HG03520 (cell line): ENCODE measurements at regions not wholly inside any gene's neighbourhood (a gene's known extent, or its start where the extent isn't known, plus 50 kb on each side); places are given as distances from the start of the nearest gene placed in this dataset.

ENCODE experiments used
- ATAC-seq: cut with Tn5 transposase; IDR thresholded peaks from one replicate; pipeline ENCODE4 v1.9.1; 2021; ENCODE audit warnings: mild to moderate bottlenecking, moderate library complexity; ENCODE audit not compliant: unreplicated experiment

DNA sequence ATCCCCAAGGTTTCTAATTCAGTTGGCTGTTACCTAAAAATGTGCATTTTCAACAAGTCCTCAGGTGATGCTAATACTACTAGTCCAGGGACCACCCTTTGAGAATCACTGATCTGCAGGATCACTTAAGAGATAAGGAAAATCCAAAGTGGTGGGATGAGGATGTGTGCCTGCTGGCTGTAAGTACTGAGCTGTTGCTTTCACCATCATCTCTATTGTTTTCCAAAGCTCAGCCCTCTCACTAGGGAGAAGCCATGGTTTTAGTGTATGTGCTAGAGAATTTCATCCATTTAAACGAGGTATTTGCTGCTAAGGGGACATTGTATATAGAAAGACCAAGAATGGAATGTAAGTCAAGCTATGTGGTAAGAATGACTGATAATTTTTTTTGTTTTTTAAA lies 202.3 kb downstream of the KIF21A start:
- no peak for ATAC-seq

DNA sequence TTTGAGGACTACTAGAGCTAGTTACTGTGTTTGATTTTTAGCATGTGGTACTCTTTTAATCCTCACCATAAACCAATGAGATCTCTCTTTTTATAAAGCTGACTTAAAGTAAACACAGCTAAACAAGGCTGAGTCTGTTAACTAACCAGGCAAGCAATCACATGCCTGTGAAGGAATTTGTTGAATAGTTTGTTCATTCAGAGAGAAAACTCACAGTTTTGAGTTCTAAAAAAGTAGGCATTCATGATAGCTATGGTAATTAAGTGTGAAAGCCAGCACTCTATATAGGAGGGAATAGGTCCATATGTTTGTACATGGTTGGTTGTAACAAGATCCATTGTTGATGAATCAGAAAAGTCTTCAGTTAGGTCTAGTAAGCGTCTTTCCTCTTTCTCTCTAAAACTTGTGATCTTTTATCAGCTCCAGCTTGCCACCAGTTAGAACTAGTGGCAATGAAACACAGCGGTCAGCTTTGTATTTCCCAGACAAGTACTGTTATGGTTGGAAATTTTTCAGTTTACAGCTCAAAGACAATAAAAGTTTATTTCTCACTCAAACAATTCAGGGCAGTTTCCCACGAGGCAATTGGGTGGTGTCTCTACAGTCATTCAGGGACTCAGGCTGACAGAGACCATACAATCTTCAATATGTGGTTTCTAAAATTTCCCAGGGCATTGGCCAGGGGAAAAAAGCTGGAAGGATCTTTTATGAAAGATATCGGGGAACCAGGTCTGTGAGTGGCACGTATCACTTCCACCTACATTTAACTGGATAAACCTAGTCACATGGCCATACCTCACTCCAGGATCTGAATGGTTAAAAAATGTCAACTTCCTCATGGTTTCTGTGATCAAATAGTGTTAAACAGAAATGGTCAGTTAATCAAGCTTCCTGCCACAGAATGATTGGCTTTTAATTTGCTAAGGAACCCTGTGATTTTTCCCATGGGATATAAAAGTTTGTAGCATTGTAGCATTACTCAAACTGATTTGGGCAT lies 203.1 kb downstream of the KIF21A start:
- no peak for ATAC-seq

- ATAC-seq = no peak
These were observed 205.9 kb downstream of the KIF21A start for GRCh38 chr12:39237004-39237403.

DNA sequence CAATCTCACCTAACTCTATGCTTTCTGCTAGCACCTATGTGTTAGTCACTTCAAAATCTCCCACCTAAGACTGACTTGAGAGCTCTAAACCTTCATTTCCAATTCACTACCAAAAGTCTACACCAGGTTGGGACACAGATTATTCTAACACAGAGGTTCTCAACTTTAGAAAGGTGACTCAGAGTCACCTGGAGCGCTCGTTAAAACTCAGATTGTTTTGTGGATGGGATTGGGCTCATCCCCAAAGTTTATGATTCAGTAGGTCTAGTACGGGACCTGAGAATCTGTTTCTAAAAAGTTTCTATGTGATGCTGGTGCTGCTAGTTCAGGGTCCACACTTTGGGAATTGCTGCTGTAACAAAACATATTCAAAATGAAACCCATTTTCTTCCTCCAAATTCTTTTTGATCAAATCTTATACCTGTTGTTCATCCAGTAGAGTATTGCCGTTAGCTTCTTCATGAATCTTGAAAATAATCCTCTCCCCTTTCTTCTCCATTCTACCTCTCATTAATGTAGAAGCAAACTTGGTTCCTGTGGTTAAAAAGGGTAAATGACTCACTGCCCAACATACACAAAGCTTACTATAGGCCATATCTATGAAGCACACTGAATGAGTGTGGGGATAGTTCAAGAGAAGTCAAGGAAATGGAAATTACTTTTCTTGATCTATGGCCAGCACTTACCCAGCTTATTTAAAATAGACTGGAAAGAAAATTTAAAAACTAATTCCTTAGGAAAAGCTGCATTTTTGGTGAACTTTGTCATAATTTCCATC lies 206.7 kb downstream of the KIF21A start:
- ATAC-seq = no peak

DNA sequence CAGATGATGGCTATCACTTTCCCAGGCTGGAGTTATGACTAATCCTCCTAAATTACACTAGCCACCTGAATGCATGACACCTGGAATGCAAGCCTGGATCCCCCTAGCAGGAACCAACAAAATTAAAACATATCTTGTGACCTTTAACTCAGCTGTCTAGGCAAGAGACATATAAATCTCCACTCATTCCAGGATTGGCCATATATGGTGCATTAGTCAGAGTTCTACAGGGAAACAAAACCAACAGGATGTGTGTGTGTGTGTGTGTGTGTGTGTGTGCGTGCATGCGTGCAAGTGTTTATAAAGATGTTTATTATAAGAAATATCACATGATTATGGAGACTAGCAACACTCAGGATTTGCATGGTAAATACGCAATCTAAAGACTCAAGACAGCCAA lies 212.8 kb downstream of the KIF21A start:
- no peak for ATAC-seq

DNA sequence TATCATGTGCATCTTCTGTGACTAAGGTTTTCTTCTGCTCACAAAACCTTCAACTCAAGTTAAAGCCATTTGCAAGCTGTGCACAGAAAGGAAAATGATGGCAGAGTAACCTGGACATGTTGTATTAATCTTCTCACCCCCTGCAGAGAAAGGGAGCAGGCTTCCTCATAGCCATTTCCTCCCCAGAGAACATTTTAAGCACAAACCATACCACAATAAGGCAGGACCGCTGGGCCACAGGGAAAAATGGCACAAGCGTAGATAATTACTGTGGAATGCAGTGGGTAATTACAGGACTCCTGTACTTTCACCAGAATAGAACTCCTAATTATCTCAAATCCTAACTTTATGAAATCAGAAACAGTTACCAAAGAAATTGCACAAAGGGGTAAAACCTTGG lies 215.7 kb downstream of the KIF21A start:
- ATAC-seq = no peak

GRCh38 chr12:39224971-39225370 lies 217.9 kb downstream of the KIF21A start:
- ATAC-seq = no peak

GRCh38 chr12:39205969-39206368 lies 237.0 kb downstream of the KIF21A start:
- ATAC-seq = no peak

DNA sequence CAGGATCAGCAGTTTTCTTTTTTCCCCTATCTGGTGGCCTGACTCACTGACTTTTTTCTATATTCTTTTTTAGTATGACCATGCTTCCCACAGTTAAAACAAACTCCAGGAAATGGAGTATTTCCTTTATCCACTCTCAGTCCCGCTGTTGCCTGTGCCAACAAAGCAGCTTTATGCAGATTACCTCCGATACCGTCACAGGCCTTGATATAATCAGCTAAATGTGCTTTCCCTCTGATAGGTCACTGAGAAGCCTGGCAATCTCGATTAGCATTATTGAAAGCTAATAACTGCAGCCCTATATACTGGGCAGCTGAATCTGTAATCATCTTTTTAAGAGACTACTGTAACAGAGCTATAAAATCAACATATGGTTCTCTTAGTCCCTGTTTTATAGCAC lies 243.6 kb downstream of the KIF21A start:
- no peak for ATAC-seq

DNA sequence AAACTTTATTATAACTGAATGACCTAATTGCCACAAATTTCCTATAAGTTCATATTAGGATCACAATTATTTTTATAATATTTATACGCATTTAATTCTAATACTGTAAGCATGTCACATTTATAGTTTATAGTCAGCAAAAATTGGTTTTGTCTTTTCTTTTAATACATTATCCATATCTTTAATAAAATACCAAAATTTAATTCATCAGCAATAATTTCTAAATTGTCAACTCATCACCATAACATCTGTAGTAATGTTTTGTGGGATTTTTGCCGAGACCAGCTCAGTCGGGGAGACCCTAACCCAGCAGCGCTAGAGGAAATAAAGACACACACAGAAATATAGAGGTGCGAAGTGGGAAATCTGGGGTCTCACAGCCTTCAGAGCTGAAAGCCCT lies 254.2 kb downstream of the KIF21A start:
- ATAC-seq = no peak

DNA sequence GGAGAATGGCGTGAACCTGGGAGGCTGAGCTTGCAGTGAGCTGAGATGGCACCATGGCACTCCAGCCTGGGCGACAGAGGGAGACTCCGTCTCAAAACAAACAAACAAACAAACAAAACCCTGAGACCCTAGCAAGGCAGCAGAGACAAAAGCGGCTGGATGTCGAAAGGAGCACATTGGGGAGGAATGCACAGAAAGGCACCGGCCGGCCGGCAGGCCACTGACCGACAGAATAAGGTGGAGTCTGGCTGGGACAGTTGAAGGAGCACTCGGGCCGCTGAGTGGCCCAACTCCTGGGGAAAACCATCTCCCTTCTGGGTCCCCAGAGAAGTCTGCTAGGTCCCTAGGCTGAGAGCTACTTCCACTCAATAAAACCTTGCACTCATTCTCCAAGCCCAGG lies 256.2 kb downstream of the KIF21A start:
- ATAC-seq = no peak

GRCh38 chr12:39178837-39179236 lies 264.1 kb downstream of the KIF21A start:
- no peak for ATAC-seq

GRCh38 chr12:39176356-39176755 lies 266.6 kb downstream of the KIF21A start:
- ATAC-seq = no peak

GRCh38 chr12:39173726-39174125 lies 268.3 kb upstream of the CPNE8 start:
- ATAC-seq = peak; percentile 75

DNA sequence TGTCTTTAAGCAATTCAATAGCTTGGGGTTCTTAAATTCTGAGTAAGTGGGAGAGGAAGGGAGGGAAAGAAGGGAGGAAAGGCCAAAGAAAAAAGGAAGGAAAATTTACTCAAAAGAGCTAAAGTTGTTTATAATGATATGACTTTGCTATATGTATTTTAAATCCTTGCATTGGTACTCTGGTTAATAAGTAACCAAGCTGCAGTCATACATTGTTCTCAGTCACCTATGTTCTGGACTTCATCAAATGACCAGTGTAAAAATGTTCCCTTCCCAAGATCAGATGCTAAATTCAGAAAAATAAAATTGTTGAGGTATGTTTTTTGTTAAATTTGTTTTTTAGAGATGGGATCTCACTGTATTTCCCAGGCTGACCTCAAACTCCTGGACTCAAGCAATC lies 259.9 kb upstream of the CPNE8 start:
- no peak for ATAC-seq

- ATAC-seq = no peak
These were observed 256.2 kb upstream of the CPNE8 start for GRCh38 chr12:39161465-39162085.

- ATAC-seq = no peak
These were observed 252.4 kb upstream of the CPNE8 start for GRCh38 chr12:39157696-39158342.

GRCh38 chr12:39145175-39145999 lies 240.0 kb upstream of the CPNE8 start:
- peak; percentile 78 for ATAC-seq

GRCh38 chr12:39144613-39145061 lies 239.2 kb upstream of the CPNE8 start:
- ATAC-seq = no peak

DNA sequence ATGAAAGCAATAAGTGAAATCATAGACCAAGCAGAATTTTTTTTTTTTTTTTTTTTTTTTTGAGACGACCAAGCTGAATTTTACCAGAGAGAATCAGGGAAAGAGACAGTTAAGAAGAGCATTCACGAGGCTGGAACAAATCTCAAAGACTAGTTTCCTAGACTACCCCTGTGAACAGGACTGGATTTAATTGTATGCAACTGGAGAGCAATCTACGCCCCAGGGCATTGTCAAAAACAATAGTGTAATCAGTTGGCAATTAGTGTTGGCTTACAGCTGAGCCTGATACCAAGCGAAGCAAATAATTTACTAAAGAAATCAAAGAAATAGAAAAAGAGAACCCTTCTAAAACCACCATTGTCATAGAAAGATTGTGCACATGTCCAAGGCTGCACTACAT lies 232.9 kb upstream of the CPNE8 start:
- no peak for ATAC-seq
